H9 (cell line): ENCODE measurements at regions not wholly inside any gene's neighbourhood (a gene's known extent, or its start where the extent isn't known, plus 50 kb on each side); places are given as distances from the start of the nearest gene placed in this dataset.

Source experiments
- DNase-seq: peaks from one replicate; pipeline ENCODE4 v3.0.0-alpha.2; 2017
- H2AFZ ChIP-seq: one replicate; pipeline ENCODE4 v1.6.1; 2013; ENCODE audit warnings: mild to moderate bottlenecking, low read length, control low read depth, moderate library complexity
- H2AK5ac ChIP-seq: 2 replicates; pipeline ENCODE4 v1.6.1; 2013; ENCODE audit warnings: low read length, control low read depth, mixed read lengths; ENCODE audit not compliant: insufficient read length
- H2BK120ac ChIP-seq: one replicate; pipeline ENCODE4 v1.6.1; 2013; ENCODE audit warnings: low read depth, mild to moderate bottlenecking, low read length, control low read depth, inconsistent platforms; ENCODE audit not compliant: poor library complexity, severe bottlenecking
- H2BK12ac ChIP-seq: 2 replicates; pipeline ENCODE4 v1.6.1; 2013; ENCODE audit warnings: low read length, control low read depth, mixed read lengths, low read depth; ENCODE audit not compliant: insufficient read length
- H2BK15ac ChIP-seq: 2 replicates; pipeline ENCODE4 v1.6.1; 2013; ENCODE audit warnings: low read depth, low read length, control low read depth
- H2BK20ac ChIP-seq: one replicate; pipeline ENCODE4 v1.6.1; 2013; ENCODE audit warnings: low read depth, mild to moderate bottlenecking, low read length, control low read depth, inconsistent platforms; ENCODE audit not compliant: poor library complexity, severe bottlenecking
- H2BK5ac ChIP-seq: 2 replicates; pipeline ENCODE4 v1.6.1; 2013; ENCODE audit warnings: low read length, control low read depth, mixed read lengths; ENCODE audit not compliant: insufficient read length
- H3K14ac ChIP-seq: 2 replicates; pipeline ENCODE4 v1.6.1; 2013; ENCODE audit warnings: low read length, control low read depth; ENCODE audit not compliant: insufficient read depth
- H3K18ac ChIP-seq: 2 replicates; pipeline ENCODE4 v1.6.1; 2013; ENCODE audit warnings: low read depth, mild to moderate bottlenecking, mixed read lengths, low read length, control low read depth; ENCODE audit not compliant: insufficient read length
- H3K23ac ChIP-seq: 2 replicates; pipeline ENCODE4 v1.6.1; 2013; ENCODE audit warnings: low read length, control low read depth, mixed read lengths, low read depth; ENCODE audit not compliant: insufficient read length
- H3K23me2 ChIP-seq: 2 replicates; pipeline ENCODE4 v1.6.1; 2013; ENCODE audit warnings: low read depth, mild to moderate bottlenecking, mixed read lengths, low read length, control low read depth; ENCODE audit not compliant: insufficient read length, poor library complexity, severe bottlenecking
- H3K27ac ChIP-seq: 2 replicates; pipeline ENCODE4 v1.5.1; 2013; ENCODE audit warnings: low read length, control low read depth, mixed read lengths, low read depth; ENCODE audit not compliant: insufficient read length
- H3K27me3 ChIP-seq: 2 replicates; pipeline ENCODE4 v1.6.1; 2013; ENCODE audit warnings: low read length, control low read depth, inconsistent platforms; ENCODE audit not compliant: insufficient read depth
- H3K4ac ChIP-seq: 2 replicates; pipeline ENCODE4 v1.6.1; 2013; ENCODE audit warnings: low read depth, mild to moderate bottlenecking, control low read depth, inconsistent platforms, low read length, moderate library complexity
- H3K4me1 ChIP-seq: 2 replicates; pipeline ENCODE4 v1.6.1; 2013; ENCODE audit warnings: low read length, control low read depth, inconsistent platforms; ENCODE audit not compliant: insufficient read depth
- H3K4me2 ChIP-seq: 2 replicates; pipeline ENCODE4 v1.6.1; 2013; ENCODE audit warnings: low read length, control low read depth, mixed read lengths; ENCODE audit not compliant: insufficient read length, insufficient read depth
- H3K56ac ChIP-seq: 2 replicates; pipeline ENCODE4 v1.6.1; 2013; ENCODE audit warnings: low read depth, mild to moderate bottlenecking, mixed read lengths, low read length, control low read depth; ENCODE audit not compliant: insufficient read length
- H3K79me1 ChIP-seq: 2 replicates; pipeline ENCODE4 v1.6.1; 2013; ENCODE audit warnings: low read depth, mild to moderate bottlenecking, moderate library complexity, low read length, control low read depth, inconsistent platforms; ENCODE audit not compliant: insufficient read depth, poor library complexity, severe bottlenecking
- H3K79me2 ChIP-seq: 2 replicates; pipeline ENCODE4 v1.6.1; 2013; ENCODE audit warnings: low read length, control low read depth, inconsistent platforms; ENCODE audit not compliant: insufficient read depth
- H3K9ac ChIP-seq: 2 replicates; pipeline ENCODE4 v1.6.1; 2013; ENCODE audit warnings: low read length, control low read depth, mixed read lengths; ENCODE audit not compliant: insufficient read length; ENCODE audit errors: extremely low read depth
- H3K9me3 ChIP-seq: one replicate; pipeline ENCODE4 v1.6.1; 2013; ENCODE audit warnings: low read depth, low read length, inconsistent platforms; ENCODE audit not compliant: control insufficient read depth
- H3T11ph ChIP-seq: one replicate; pipeline ENCODE4 v1.6.1; 2013; ENCODE audit warnings: mild to moderate bottlenecking, low read length, control low read depth, inconsistent platforms
- H4K20me1 ChIP-seq: one replicate; pipeline ENCODE4 v1.6.1; 2013; ENCODE audit not compliant: control insufficient read depth, insufficient read length, insufficient read depth
- H4K5ac ChIP-seq: 2 replicates; pipeline ENCODE4 v1.6.1; 2013; ENCODE audit warnings: low read depth, mild to moderate bottlenecking, mixed read lengths, low read length, control low read depth; ENCODE audit not compliant: insufficient read length
- H4K8ac ChIP-seq: replicated peaks from 2 replicates; pipeline ENCODE4 v1.6.1; 2013; ENCODE audit warnings: low read length, control low read depth, mixed read lengths, low read depth; ENCODE audit not compliant: insufficient read length
- H4K91ac ChIP-seq: 2 replicates; pipeline ENCODE4 v1.6.1; 2013; ENCODE audit warnings: low read depth, mild to moderate bottlenecking, moderate library complexity, mixed read lengths, low read length, control low read depth; ENCODE audit not compliant: insufficient read length
- H3K27ac Mint-ChIP-seq, 3 experiments: 2 replicates in 2 of 3; 3 replicates in 1 of 3; pipeline ENCODE4 v1.8.0; 2020 to 2021; ENCODE audit warnings: mixed read lengths in 3 of 3, mild to moderate bottlenecking in 1 of 3, moderate library complexity in 1 of 3
- H3K27me3 Mint-ChIP-seq: 2 replicates; pipeline ENCODE4 v1.8.0; 2021; ENCODE audit warnings: low read depth, mild to moderate bottlenecking, moderate library complexity, mixed read lengths
- H3K36me3 Mint-ChIP-seq, 3 experiments: 2 replicates in 2 of 3; 3 replicates in 1 of 3; pipeline ENCODE4 v1.8.0; 2020 to 2021; ENCODE audit warnings: low read depth in 3 of 3, mixed read lengths in 3 of 3; ENCODE audit not compliant: insufficient read depth in 1 of 3
- H3K4me1 Mint-ChIP-seq, 2 experiments: 2 replicates each; pipeline ENCODE4 v1.8.0; 2020; ENCODE audit warnings: mixed read lengths in 2 of 2
- H3K4me3 Mint-ChIP-seq, 2 experiments: 2 replicates in 1 of 2; 3 replicates in 1 of 2; pipeline ENCODE4 v1.8.0; 2020 to 2021; ENCODE audit warnings: mild to moderate bottlenecking in 2 of 2, mixed read lengths in 2 of 2, moderate library complexity in 1 of 2
- H3K9me3 Mint-ChIP-seq, 2 experiments: 2 replicates in 1 of 2; 3 replicates in 1 of 2; pipeline ENCODE4 v1.8.0; 2020; ENCODE audit warnings: mild to moderate bottlenecking in 2 of 2, mixed read lengths in 2 of 2, moderate library complexity in 1 of 2
- WGBS: extraction: QIAGEN DNeasy Blood & Tissue Kit; methylation state at CpG from one replicate; pipeline ENCODE4 v1.1.7; 2013; ENCODE audit warnings: missing lambda C conversion rate, low lambda C conversion rate, mixed read lengths; ENCODE audit not compliant: insufficient read length; ENCODE audit errors: extremely low coverage; 5-methylcytosine and 5-hydroxymethylcytosine counted together
- TF ChIP-seq, protein P1 (sequence below): fragments of 200-600 bp; sonication (generic); conservative IDR thresholded peaks from 3 replicates; pipeline ENCODE4 v1.8.0; 2021; ENCODE audit warnings: antibody characterized with exemption, mild to moderate bottlenecking

DNA sequence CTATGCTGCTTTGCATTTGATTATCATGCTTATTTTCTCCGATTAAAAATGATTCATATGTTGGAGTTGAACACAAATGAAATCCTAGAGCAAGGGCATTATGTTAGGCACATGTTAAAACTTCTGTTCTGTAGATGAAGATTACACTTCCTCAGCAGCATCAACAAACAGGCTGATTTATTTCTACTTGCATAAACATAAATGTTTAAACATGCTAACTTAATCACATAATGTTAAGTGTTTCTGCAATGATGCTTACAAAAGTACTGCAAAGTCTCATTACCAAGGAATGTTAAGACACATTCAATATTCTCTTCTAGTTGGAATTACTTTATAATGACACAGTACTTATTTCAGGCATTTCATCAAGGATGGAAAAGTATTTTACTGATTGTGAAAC is 770.8 kb downstream of the ANKRD7 start:
- Histone ChIP-seq H3K23ac (no peak overlapping the region), H3K18ac (no peak overlapping the region), H2BK15ac (no peak overlapping the region), H2BK20ac (no peak overlapping the region), H3K27me3 (no peaks in the 10 kb centered on the region), H2AFZ (no peak overlapping the region), H3K14ac (no peak overlapping the region), H3K4ac (no peak overlapping the region), H4K91ac (no peak overlapping the region), H2BK5ac (no peak overlapping the region), H2BK12ac (no peak overlapping the region), H2BK120ac (no peak overlapping the region), H3T11ph (no peak overlapping the region), H4K5ac (no peak overlapping the region), H3K9ac (no peak overlapping the region), H3K9me3 (no peaks in the 10 kb centered on the region), H3K79me2 (no peaks in the 10 kb centered on the region), H3K23me2 (no peaks in the 10 kb centered on the region), H3K56ac (no peak overlapping the region), H4K8ac (no peak overlapping the region), H3K79me1 (no peaks in the 10 kb centered on the region), H3K4me2 (no peak overlapping the region), H2AK5ac (no peak overlapping the region), H3K4me1 (no peaks in the 10 kb centered on the region), H3K27ac (no peak overlapping the region), H4K20me1 (no peaks in the 10 kb centered on the region)
- WGBS: no CpG with 5 or more reads among the region's 1 CpG
- Mint-ChIP-seq H3K9me3 (no peaks in the 10 kb centered on the region), H3K27me3 (no peaks in the 10 kb centered on the region), H3K4me3 (no peak overlapping the region), H3K4me1 (no peaks in the 10 kb centered on the region), H3K36me3 (no peaks in the 10 kb centered on the region), H3K27ac (no peak overlapping the region)
- TF ChIP-seq, protein P1, sequence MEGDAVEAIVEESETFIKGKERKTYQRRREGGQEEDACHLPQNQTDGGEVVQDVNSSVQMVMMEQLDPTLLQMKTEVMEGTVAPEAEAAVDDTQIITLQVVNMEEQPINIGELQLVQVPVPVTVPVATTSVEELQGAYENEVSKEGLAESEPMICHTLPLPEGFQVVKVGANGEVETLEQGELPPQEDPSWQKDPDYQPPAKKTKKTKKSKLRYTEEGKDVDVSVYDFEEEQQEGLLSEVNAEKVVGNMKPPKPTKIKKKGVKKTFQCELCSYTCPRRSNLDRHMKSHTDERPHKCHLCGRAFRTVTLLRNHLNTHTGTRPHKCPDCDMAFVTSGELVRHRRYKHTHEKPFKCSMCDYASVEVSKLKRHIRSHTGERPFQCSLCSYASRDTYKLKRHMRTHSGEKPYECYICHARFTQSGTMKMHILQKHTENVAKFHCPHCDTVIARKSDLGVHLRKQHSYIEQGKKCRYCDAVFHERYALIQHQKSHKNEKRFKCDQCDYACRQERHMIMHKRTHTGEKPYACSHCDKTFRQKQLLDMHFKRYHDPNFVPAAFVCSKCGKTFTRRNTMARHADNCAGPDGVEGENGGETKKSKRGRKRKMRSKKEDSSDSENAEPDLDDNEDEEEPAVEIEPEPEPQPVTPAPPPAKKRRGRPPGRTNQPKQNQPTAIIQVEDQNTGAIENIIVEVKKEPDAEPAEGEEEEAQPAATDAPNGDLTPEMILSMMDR: no peak
- no peak for DNase-seq
